A549 (cell line): ENCODE measurements at regions not wholly inside any gene's neighbourhood (a gene's known extent, or its start where the extent isn't known, plus 50 kb on each side); places are given as distances from the start of the nearest gene placed in this dataset.

Source experiments
- ATAC-seq, 2 experiments: fragments of 200-7000 bp in 1 of 2; fragments of >200 bp in 1 of 2; cut with Nextera tagmentation in 1 of 2; cut with Tn5 transposase in 1 of 2; 3 replicates each; pipeline versions ENCODE4 v1.8.0 to v1.9.1; 2018 to 2020; ENCODE audit warnings: mild to moderate bottlenecking in 1 of 2, moderate library complexity in 1 of 2
- CTCF ChIA-PET: fragments of 300-600 bp; sonication (Branson Sonifier 250); formaldehyde crosslinking; extraction: SDS; loops from one replicate; lab custom pipeline; 2021; ENCODE audit warnings: antibody characterized with exemption, inconsistent platforms; lab: Yijun Ruan, JAX
- POLR2A ChIA-PET: fragments of 350-600 bp; formaldehyde crosslinking; extraction: SDS; loops from one replicate; lab custom pipeline; 2021; ENCODE audit warnings: antibody characterized with exemption, inconsistent platforms; lab: Yijun Ruan, JAX
- DNase-seq, 2 experiments: peaks; one replicate each; pipeline versions ENCODE4 v3.0.0 to v3.0.0-alpha.2; 2011 to 2016; ENCODE audit warnings: low read depth in 1 of 2, low spot score in 1 of 2
- FAIRE-seq: peaks from 2 replicates; lab custom pipeline; 2011; peaks lifted over from hg19 to GRCh38; lab: Jason Lieb, UNC
- H3K27ac ChIP-seq, 2 experiments: fragments of >200 bp; sonication (Bioruptor Twin); formaldehyde crosslinking; 3 replicates each; pipeline ENCODE4 v1.5.1; 2016 to 2017
- H3K4me1 ChIP-seq: fragments of >200 bp; sonication (Bioruptor Twin); formaldehyde crosslinking; 3 replicates; pipeline ENCODE4 v1.6.1; 2016
- H3K4me2 ChIP-seq: fragments of >200 bp; sonication (Bioruptor Twin); formaldehyde crosslinking; 3 replicates; pipeline ENCODE4 v1.6.1; 2016
- H3K4me3 ChIP-seq: fragments of >200 bp; sonication (Bioruptor Twin); formaldehyde crosslinking; 3 replicates; pipeline ENCODE4 v1.5.1; 2016
- H3K9me3 ChIP-seq: fragments of >200 bp; sonication (Bioruptor Twin); formaldehyde crosslinking; 3 replicates; pipeline ENCODE4 v1.6.1; 2016
- CEBPB ChIP-seq, 2 experiments: fragments of >200 bp in 1 of 2; sonication (Bioruptor Twin) in 1 of 2; formaldehyde crosslinking in 1 of 2; IDR thresholded peaks; 2 replicates each; pipeline ENCODE4 v1.6.1; 2012 to 2016
- CHD2 ChIP-seq: fragments of 150-350 bp; IDR thresholded peaks from 2 replicates; pipeline ENCODE4 v1.6.1; 2014; ENCODE audit warnings: low read length; ENCODE audit not compliant: partially characterized antibody
- EHF ChIP-seq: fragments of 250-450 bp; sonication (Bioruptor Pico); IDR thresholded peaks from 2 replicates; pipeline ENCODE4 v1.5.0; 2020; ENCODE audit warnings: mild to moderate bottlenecking
- EHMT2 ChIP-seq: fragments of 200-600 bp; sonication (generic); IDR thresholded peaks from 2 replicates; pipeline ENCODE4 v1.6.1; 2016; ENCODE audit warnings: antibody characterized with exemption, low read depth, mild to moderate bottlenecking, moderate library complexity
- ESRRA ChIP-seq: fragments of 150-350 bp; IDR thresholded peaks from 2 replicates; pipeline ENCODE4 v1.6.1; 2014; ENCODE audit warnings: mild to moderate bottlenecking, low read length, borderline replicate concordance
- FOSB ChIP-seq: fragments of 250-450 bp; sonication (Bioruptor Pico); IDR thresholded peaks from 2 replicates; pipeline ENCODE4 v1.5.0; 2020; ENCODE audit warnings: mild to moderate bottlenecking, moderate library complexity
- FOXS1 ChIP-seq: fragments of 250-450 bp; sonication (Bioruptor Pico); IDR thresholded peaks from 2 replicates; pipeline ENCODE4 v1.5.0; 2020; ENCODE audit warnings: mild to moderate bottlenecking, moderate library complexity
- GATA3 ChIP-seq: IDR thresholded peaks from 2 replicates; pipeline ENCODE4 v1.6.1; 2012; ENCODE audit warnings: borderline replicate concordance
- HDAC2 ChIP-seq: fragments of 200-600 bp; sonication (generic); IDR thresholded peaks from 2 replicates; pipeline ENCODE4 v1.6.1; 2016
- HOXA7 ChIP-seq: fragments of 250-450 bp; sonication (Bioruptor Pico); IDR thresholded peaks from 2 replicates; pipeline ENCODE4 v1.5.0; 2020; ENCODE audit warnings: mild to moderate bottlenecking, moderate library complexity
- JUNB ChIP-seq: fragments of >200 bp; sonication (Bioruptor Twin); formaldehyde crosslinking; IDR thresholded peaks from 2 replicates; pipeline ENCODE4 v1.6.1; 2016
- MAZ ChIP-seq: fragments of 150-350 bp; IDR thresholded peaks from 2 replicates; pipeline ENCODE4 v1.6.1; 2014; ENCODE audit warnings: antibody characterized with exemption, low read depth, low read length, borderline replicate concordance
- MYC ChIP-seq: IDR thresholded peaks from 2 replicates; pipeline ENCODE4 v1.6.1; 2012; ENCODE audit warnings: mild to moderate bottlenecking, inconsistent platforms, low read length, improper control_type of control experiment, borderline replicate concordance
- NFE2L2 ChIP-seq: fragments of 150-350 bp; conservative IDR thresholded peaks from 2 replicates; pipeline ENCODE4 v1.6.1; 2014; ENCODE audit warnings: low read length
- NR3C1 ChIP-seq: fragments of >200 bp; sonication (Bioruptor Twin); formaldehyde crosslinking; IDR thresholded peaks from 3 replicates; pipeline ENCODE4 v1.6.1; 2017
- PHF8 ChIP-seq: fragments of 200-600 bp; sonication (generic); IDR thresholded peaks from 2 replicates; pipeline ENCODE4 v1.6.1; 2016; ENCODE audit warnings: low read depth, mild to moderate bottlenecking, antibody characterized with exemption, moderate library complexity, borderline replicate concordance
- RAD21 ChIP-seq, 2 experiments: fragments of >200 bp in 1 of 2; sonication (Bioruptor Twin) in 1 of 2; formaldehyde crosslinking in 1 of 2; IDR thresholded peaks in 1 of 2; conservative IDR thresholded peaks in 1 of 2; 2 replicates in 1 of 2; 3 replicates in 1 of 2; pipeline ENCODE4 v1.6.1; 2012 to 2018; ENCODE audit warnings: inconsistent platforms in 1 of 2
- RCOR1 ChIP-seq: fragments of 150-350 bp; IDR thresholded peaks from 2 replicates; pipeline ENCODE4 v1.6.1; 2014; ENCODE audit warnings: antibody characterized with exemption, low read length, low read depth
- RNF2 ChIP-seq: fragments of 200-600 bp; sonication (generic); IDR thresholded peaks from 2 replicates; pipeline ENCODE4 v1.6.1; 2016; ENCODE audit warnings: low read depth, mild to moderate bottlenecking, antibody characterized with exemption, moderate library complexity, borderline replicate concordance
- SMC3 ChIP-seq: fragments of >200 bp; sonication (Bioruptor Twin); formaldehyde crosslinking; IDR thresholded peaks from 3 replicates; pipeline ENCODE4 v1.6.1; 2018; ENCODE audit warnings: inconsistent platforms
- TFCP2L1 ChIP-seq: fragments of 250-450 bp; sonication (Bioruptor Pico); IDR thresholded peaks from 2 replicates; pipeline ENCODE4 v1.5.0; 2021; ENCODE audit warnings: mild to moderate bottlenecking
- ZC3H11A ChIP-seq: fragments of 450-650 bp; IDR thresholded peaks from 2 replicates; pipeline ENCODE4 v1.6.1; 2014; ENCODE audit warnings: antibody characterized with exemption, mild to moderate bottlenecking
- ZFP36 ChIP-seq: fragments of 450-650 bp; IDR thresholded peaks from 2 replicates; pipeline ENCODE4 v1.6.1; 2014; ENCODE audit warnings: borderline replicate concordance; ENCODE audit not compliant: partially characterized antibody
- ZSCAN20 ChIP-seq: fragments of 250-450 bp; sonication (Bioruptor Pico); IDR thresholded peaks from 2 replicates; pipeline ENCODE4 v1.8.0; 2022; ENCODE audit warnings: mild to moderate bottlenecking, moderate library complexity
- WGBS: methylation state at CpG from one replicate; pipeline ENCODE4 v1.1.6; 2017; ENCODE audit errors: missing lambda C conversion rate; 5-methylcytosine and 5-hydroxymethylcytosine counted together
- TF ChIP-seq, protein P1 (sequence below): fragments of 150-350 bp; IDR thresholded peaks from 2 replicates; pipeline ENCODE4 v1.6.1; 2014; ENCODE audit warnings: low read depth, mild to moderate bottlenecking, low read length
- TF ChIP-seq, protein P2 (sequence below): fragments of >200 bp; sonication (Bioruptor Twin); formaldehyde crosslinking; IDR thresholded peaks from 3 replicates; pipeline ENCODE4 v1.6.1; 2016
- TF ChIP-seq, protein P3 (sequence below): fragments of 250-450 bp; sonication (Bioruptor Pico); IDR thresholded peaks from 2 replicates; pipeline ENCODE4 v1.5.0; 2021; ENCODE audit warnings: mild to moderate bottlenecking, moderate library complexity, borderline replicate concordance

DNA sequence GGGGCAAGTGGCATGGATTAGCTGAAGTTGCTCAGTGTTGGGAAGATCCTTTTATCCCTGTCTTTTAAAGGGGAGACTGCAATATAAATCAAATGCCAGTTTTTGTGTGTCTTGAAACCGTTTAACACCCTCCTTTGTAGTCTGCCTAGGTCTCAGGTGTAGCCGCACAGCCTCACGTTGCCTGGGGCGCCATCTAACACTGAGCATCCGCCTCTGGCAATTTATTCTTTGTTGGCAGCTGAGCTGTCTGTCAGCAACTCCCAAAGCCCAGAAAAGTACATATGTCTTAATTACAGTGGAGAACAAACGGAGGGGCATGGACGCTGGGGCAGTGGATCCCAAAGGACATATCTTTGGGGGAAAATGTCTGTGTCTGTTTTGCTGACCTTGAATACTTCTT, 254.7 kb downstream of the STK31 start:
- FAIRE-seq: no peak
- 50% methylated on average over 7 of the region's 7 CpGs for WGBS
- POLR2A ChIA-PET: no interaction called here
- no peak overlapping the region for H3K27ac ChIP-seq
- no peaks in the 10 kb centered on the region for H3K4me1 ChIP-seq
- ATAC-seq: no peak
- no peak overlapping the region for H3K4me2 ChIP-seq
- TF ChIP-seq TFCP2L1 (CRISPR knock-in tag): no peak
- TF ChIP-seq MYC: no peak
- TF ChIP-seq PHF8: no peak
- TF ChIP-seq NR3C1: no peak
- no peak for TF ChIP-seq NFE2L2
- no peak for TF ChIP-seq RAD21 (conservative IDR thresholded peaks at IDR 0.05 in 1 of 2, IDR thresholded peaks at IDR 0.05 in 1 of 2)
- no peak for TF ChIP-seq ESRRA
- TF ChIP-seq SMC3: no peak
- TF ChIP-seq FOSB: no peak
- TF ChIP-seq HDAC2: no peak
- TF ChIP-seq ZSCAN20: no peak
- no peak for TF ChIP-seq RNF2
- TF ChIP-seq GATA3: no peak
- TF ChIP-seq CEBPB (IDR thresholded peaks at IDR 0.05): no peak
- TF ChIP-seq MAZ: no peak
- DNase-seq: no peak
- no peak overlapping the region for H3K4me3 ChIP-seq
- no peaks in the 10 kb centered on the region for H3K9me3 ChIP-seq
- CTCF ChIA-PET: no interaction called here

DNA sequence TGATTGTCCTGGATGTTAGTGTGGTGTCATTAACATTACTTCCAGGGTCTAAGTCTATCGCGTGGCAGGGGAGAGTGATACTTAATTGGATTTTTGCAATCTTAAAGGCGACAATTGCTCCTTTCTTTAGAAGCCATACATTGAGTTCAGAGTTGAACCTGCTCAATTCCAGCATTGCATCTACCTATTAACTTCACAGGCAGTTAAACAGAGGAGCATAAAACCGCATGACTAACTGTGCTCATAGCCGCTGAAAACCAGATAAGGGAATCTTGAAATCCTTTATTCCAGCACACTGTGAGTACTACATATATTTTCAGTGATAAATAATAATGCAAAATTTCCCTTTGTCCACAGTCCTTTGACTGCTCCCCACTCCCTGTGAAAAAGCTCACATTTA, 255.3 kb downstream of the STK31 start:
- H3K4me1 ChIP-seq: no peaks in the 10 kb centered on the region
- H3K4me2 ChIP-seq: no peak overlapping the region
- H3K4me3 ChIP-seq: no peak overlapping the region
- POLR2A ChIA-PET: no interaction called here
- FAIRE-seq: no peak
- TF ChIP-seq GATA3 (no peak), ZC3H11A (no peak), EHF (CRISPR knock-in tag) (no peak), NR3C1 (no peak), JUNB (no peak), EHMT2 (no peak), SMC3 (no peak), NFE2L2 (no peak), CHD2 (no peak), FOSB (no peak), RCOR1 (no peak), HOXA7 (CRISPR knock-in tag) (no peak), FOXS1 (CRISPR knock-in tag) (no peak), ZFP36 (no peak), MYC (no peak)
- TF ChIP-seq, protein P1, sequence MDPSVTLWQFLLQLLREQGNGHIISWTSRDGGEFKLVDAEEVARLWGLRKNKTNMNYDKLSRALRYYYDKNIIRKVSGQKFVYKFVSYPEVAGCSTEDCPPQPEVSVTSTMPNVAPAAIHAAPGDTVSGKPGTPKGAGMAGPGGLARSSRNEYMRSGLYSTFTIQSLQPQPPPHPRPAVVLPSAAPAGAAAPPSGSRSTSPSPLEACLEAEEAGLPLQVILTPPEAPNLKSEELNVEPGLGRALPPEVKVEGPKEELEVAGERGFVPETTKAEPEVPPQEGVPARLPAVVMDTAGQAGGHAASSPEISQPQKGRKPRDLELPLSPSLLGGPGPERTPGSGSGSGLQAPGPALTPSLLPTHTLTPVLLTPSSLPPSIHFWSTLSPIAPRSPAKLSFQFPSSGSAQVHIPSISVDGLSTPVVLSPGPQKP: no peak
- TF ChIP-seq, protein P2, sequence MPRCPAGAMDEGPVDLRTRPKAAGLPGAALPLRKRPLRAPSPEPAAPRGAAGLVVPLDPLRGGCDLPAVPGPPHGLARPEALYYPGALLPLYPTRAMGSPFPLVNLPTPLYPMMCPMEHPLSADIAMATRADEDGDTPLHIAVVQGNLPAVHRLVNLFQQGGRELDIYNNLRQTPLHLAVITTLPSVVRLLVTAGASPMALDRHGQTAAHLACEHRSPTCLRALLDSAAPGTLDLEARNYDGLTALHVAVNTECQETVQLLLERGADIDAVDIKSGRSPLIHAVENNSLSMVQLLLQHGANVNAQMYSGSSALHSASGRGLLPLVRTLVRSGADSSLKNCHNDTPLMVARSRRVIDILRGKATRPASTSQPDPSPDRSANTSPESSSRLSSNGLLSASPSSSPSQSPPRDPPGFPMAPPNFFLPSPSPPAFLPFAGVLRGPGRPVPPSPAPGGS: no peak
- TF ChIP-seq, protein P3, sequence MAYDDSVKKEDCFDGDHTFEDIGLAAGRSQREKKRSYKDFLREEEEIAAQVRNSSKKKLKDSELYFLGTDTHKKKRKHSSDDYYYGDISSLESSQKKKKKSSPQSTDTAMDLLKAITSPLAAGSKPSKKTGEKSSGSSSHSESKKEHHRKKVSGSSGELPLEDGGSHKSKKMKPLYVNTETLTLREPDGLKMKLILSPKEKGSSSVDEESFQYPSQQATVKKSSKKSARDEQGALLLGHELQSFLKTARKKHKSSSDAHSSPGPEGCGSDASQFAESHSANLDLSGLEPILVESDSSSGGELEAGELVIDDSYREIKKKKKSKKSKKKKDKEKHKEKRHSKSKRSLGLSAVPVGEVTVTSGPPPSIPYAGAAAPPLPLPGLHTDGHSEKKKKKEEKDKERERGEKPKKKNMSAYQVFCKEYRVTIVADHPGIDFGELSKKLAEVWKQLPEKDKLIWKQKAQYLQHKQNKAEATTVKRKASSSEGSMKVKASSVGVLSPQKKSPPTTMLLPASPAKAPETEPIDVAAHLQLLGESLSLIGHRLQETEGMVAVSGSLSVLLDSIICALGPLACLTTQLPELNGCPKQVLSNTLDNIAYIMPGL (CRISPR knock-in tag): no peak
- TF ChIP-seq, all 56 proteins: peak for 0
- H3K9me3 ChIP-seq: no peaks in the 10 kb centered on the region
- WGBS: 64% methylated on average over 5 of the region's 5 CpGs
- CTCF ChIA-PET: no interaction called here
- H3K27ac ChIP-seq: no peak overlapping the region
- ATAC-seq: no peak
- no peak for DNase-seq
